ENCODE measurements at regions not wholly inside any gene's neighbourhood (a gene's known extent, or its start where the extent isn't known, plus 50 kb on each side); places are given as distances from the start of the nearest gene placed in this dataset.

GRCh38 chr12:11576104-11576503 is 73.4 kb upstream of the ETV6 start:
- Histone ChIP-seq H3K4me3 (no peak overlapping the region), H3K36me3 (no peaks in the 10 kb centered on the region), H3K27ac (no peak overlapping the region), H3K27me3 (no peaks in the 10 kb centered on the region), H3K9me3 (no peaks in the 10 kb centered on the region), H3K4me1 (peaks cover 7 to 11% (median 8%) of the 10 kb centered on the region in 4 donors)
- DNase-seq (no peak), ATAC-seq (ENCODE audit: low FRiP score in 2 of 2) (no peak)
- 100% methylated on average over 1 of the region's 1 CpG for WGBS, 2 donors
- TF ChIP-seq POLR2A (IDR thresholded peaks at IDR 0.05), result no peak

DNA sequence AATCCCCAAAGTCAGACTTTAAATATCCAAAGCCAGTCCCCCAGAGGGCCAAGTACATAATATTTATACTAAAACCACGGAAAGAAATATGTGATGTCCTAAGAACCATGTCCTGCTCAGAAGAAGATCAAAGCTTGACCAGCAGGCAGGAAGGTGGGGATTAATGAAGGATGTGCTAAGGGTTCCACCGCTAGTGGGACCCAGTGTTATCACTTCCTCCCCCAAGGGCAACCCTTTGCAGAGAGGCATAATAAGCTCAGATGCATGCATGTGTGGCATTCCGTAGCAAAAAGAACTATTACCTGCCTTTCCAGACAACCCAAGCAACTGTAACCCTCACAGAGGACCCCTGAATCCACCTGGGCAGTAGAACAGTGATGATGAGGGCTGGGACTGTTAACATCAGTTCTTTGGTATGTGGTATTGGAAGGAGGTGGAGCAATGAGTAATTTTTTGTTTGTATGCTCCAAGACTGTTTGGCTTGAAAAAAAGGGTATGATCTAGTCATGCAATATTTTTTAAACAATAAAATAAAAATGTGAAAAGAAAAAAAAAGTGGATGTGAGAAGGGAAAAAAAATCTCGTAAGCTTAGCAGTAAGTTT is 71.7 kb upstream of the ETV6 start:
- H3K9me3 ChIP-seq, result no peaks in the 10 kb centered on the region
- no peak overlapping the region for H3K4me3 ChIP-seq
- ATAC-seq (ENCODE audit: low FRiP score in 2 of 2), result no peak
- 71 to 76% methylated on average over 4 of the region's 4 CpGs for WGBS, 2 donors
- H3K27ac ChIP-seq, result no peak overlapping the region
- H3K36me3 ChIP-seq, result no peaks in the 10 kb centered on the region
- peaks cover 8 to 14% (median 10%) of the 10 kb centered on the region in 4 donors for H3K4me1 ChIP-seq
- TF ChIP-seq, protein P1, sequence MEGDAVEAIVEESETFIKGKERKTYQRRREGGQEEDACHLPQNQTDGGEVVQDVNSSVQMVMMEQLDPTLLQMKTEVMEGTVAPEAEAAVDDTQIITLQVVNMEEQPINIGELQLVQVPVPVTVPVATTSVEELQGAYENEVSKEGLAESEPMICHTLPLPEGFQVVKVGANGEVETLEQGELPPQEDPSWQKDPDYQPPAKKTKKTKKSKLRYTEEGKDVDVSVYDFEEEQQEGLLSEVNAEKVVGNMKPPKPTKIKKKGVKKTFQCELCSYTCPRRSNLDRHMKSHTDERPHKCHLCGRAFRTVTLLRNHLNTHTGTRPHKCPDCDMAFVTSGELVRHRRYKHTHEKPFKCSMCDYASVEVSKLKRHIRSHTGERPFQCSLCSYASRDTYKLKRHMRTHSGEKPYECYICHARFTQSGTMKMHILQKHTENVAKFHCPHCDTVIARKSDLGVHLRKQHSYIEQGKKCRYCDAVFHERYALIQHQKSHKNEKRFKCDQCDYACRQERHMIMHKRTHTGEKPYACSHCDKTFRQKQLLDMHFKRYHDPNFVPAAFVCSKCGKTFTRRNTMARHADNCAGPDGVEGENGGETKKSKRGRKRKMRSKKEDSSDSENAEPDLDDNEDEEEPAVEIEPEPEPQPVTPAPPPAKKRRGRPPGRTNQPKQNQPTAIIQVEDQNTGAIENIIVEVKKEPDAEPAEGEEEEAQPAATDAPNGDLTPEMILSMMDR (IDR thresholded peaks at IDR 0.05), result no peak
- TF ChIP-seq POLR2AphosphoS5 (IDR thresholded peaks at IDR 0.05) (no peak), EP300 (IDR thresholded peaks at IDR 0.05) (no peak), POLR2A (IDR thresholded peaks at IDR 0.05) (no peak)
- no peaks in the 10 kb centered on the region for H3K27me3 ChIP-seq
- no peak for DNase-seq

DNA sequence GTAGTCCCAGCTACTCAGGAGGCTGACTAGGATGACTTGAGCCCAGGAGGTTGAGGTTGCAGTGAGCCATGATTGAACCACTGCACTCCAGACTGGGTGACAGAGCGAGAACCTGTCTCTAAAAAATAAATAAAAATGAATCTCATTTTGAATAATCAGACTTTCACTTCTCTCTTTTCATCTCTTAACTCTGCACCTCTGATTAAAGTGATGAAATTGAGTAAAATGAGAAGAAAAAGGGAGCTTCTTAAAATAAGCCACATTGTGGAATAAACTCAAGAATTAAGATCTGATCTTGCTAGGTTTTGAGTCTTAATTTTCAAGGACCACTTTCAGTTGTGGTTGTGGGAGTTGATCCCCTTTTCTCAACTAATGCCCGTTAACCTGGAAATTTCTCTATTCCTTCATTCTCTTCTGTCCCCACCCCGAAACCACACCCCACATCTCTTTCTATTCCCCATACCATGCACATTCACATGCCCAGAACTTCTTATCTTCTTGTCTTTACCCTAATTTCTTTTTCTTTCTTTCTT is 70.9 kb upstream of the ETV6 start:
- DNase-seq, result no peak
- no peak for TF ChIP-seq EP300 (IDR thresholded peaks at IDR 0.05)
- H3K27me3 ChIP-seq, result no peaks in the 10 kb centered on the region
- peaks cover 8 to 14% (median 10%) of the 10 kb centered on the region in 4 donors for H3K4me1 ChIP-seq
- no peaks in the 10 kb centered on the region for H3K36me3 ChIP-seq
- WGBS, 2 donors, result 79 to 87% methylated on average over 3 of the region's 3 CpGs
- no peak overlapping the region for H3K27ac ChIP-seq
- ATAC-seq (ENCODE audit: low FRiP score in 2 of 2), result no peak
- H3K9me3 ChIP-seq, result no peaks in the 10 kb centered on the region
- no peak overlapping the region for H3K4me3 ChIP-seq

- peak overlapping the region in 1 of 4 donors; percentile 40 for H3K27ac ChIP-seq
- peak; percentile 61 to 76 for ATAC-seq (ENCODE audit: low FRiP score in 2 of 2)
- H3K36me3 ChIP-seq, result no peaks in the 10 kb centered on the region
- no peaks in the 10 kb centered on the region for H3K9me3 ChIP-seq
- peaks cover 8 to 14% (median 10%) of the 10 kb centered on the region in 4 donors for H3K4me1 ChIP-seq
- H3K4me3 ChIP-seq, result no peak overlapping the region
- TF ChIP-seq POLR2AphosphoS5 (IDR thresholded peaks at IDR 0.05) (no peak), EP300 (IDR thresholded peaks at IDR 0.05) (no peak), POLR2A (IDR thresholded peaks at IDR 0.05) (no peak)
- TF ChIP-seq, protein P1 (IDR thresholded peaks at IDR 0.05), result peak in 1 of 6 experiments; percentile 10
- 32 to 38% methylated on average over 2 of the region's 2 CpGs for WGBS, 2 donors
- peak in 1 of 2 donors; percentile 30 for DNase-seq
- no peaks in the 10 kb centered on the region for H3K27me3 ChIP-seq
Measured at GRCh38 chr12:11580125-11580751, 69.2 kb upstream of the ETV6 start.

DNA sequence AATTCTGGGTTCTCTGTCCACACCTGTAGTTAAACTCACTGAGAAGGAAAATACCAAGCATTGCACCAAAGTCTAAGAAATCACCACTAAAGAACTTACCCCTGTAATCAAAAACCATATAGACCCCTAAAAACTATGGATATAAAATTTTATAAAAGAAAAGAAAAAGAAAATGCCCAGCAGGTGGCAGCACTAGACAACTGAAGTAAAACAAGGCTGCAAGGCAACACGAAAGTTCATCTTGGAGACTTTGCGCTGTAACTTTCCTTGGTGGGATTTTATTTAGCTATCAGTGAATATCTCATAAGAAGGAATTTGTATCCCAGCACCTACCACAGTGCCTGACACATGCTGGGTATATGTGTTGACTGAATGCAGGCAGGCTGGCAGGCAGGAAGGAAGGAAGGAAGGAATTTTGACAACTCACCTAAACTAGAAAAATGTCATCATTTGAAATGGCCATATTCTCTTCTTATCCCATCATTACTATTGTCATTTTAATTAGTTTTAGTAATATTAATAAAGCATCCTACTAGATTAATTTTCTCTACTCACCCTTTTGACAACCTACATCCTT is 68.2 kb upstream of the ETV6 start:
- H3K27ac ChIP-seq, result no peak overlapping the region
- H3K27me3 ChIP-seq, result no peaks in the 10 kb centered on the region
- peaks cover 8 to 14% (median 10%) of the 10 kb centered on the region in 4 donors for H3K4me1 ChIP-seq
- TF ChIP-seq, protein P1 (IDR thresholded peaks at IDR 0.05), result peak; percentile 23 to 67 (median 54)
- TF ChIP-seq EP300 (IDR thresholded peaks at IDR 0.05), result no peak
- no peak for TF ChIP-seq POLR2AphosphoS5 (IDR thresholded peaks at IDR 0.05)
- H3K36me3 ChIP-seq, result no peaks in the 10 kb centered on the region
- H3K4me3 ChIP-seq, result no peak overlapping the region
- WGBS, 2 donors, result 5 to 7% methylated on average over 2 of the region's 2 CpGs
- ATAC-seq (ENCODE audit: low FRiP score in 2 of 2) (peak; percentile 58 to 72), DNase-seq (peak in 1 of 2 donors; percentile 46)
- no peaks in the 10 kb centered on the region for H3K9me3 ChIP-seq

Measured in upper lobe of left lung (tissue), 6 donors.